SKM-1 (cell line): ENCODE measurements at regions not wholly inside any gene's neighbourhood (a gene's known extent, or its start where the extent isn't known, plus 50 kb on each side); places are given as distances from the start of the nearest gene placed in this dataset.

Source experiments
- DNase-seq: peaks from one replicate; lab custom pipeline; 2025; ENCODE audit not compliant: unreplicated experiment; lab: John Stamatoyannopoulos, UW

DNA sequence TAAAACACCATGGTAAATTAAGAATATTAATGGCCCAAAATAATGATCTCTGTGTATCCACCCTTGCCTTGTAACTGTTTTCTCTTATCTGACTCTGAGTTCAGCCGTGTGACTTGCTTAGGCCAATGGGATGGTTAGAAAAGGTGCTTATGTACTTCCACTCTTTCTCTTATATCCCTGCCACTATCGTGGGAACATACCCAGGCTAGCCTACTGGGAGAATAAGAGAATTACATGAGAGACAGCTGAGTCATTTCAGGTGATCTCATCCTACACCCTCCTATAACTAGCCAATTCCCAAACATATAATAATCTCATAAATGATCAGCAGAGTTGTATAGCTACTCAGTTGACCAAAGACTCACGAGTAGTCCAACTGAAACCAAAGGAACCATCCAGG lies 98.3 kb upstream of the ABI3BP start:
- no peak for DNase-seq

DNA sequence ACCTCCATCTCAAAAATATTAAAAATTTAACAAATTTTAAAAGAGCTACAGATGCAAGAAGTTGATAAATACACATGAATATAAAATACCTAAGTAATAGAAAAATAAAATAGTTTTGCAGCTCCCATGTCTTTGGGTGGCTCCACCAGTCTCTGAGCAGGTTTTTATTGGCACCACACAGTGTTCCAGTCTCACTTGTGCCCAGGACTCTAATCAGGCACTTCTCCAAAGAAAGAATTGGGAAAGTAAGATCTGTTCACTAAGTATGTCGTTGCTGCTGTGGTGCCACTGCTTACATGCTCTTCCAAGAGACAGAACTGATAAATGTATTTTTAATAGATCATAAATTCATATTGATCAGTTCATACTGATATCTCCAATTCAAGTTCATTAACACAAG lies 92.5 kb upstream of the ABI3BP start:
- no peak for DNase-seq

DNA sequence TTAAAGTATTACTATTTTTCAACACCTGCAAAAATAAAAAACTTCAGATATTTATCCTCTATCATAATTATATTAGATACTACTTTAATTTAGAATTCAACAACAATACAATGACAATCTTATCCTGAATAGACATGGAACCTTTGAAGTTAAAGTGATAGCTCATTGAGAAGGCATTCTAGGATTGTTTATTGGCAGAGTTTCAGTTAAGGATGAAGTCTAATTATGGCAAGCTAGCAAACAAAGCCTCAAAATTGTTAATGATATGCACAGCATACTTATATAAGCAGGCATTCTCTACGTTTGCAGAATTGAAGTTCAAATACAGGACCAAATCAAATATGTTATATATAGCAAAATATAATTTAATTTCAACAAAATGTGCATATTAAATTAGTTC lies 91.2 kb upstream of the ABI3BP start:
- no peak for DNase-seq

DNA sequence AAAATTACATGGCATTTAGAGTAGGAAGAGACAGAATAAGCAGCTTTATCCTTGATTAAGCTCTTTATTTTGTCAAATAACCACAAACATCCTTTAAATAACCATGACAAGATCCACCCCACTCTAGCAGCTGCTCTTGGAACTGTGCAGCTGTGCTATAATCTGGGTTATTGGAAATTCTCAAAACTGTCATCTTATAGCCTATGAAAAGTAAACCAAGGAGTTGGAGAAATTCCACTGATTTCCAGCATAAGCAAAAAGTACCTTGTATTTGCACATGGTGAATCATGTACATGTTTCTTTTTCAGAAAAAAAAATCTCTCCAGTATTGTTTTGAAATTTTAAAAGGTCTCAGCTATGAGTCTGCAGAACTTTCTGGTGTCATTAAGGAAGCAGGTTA lies 88.8 kb upstream of the ABI3BP start:
- DNase-seq, result no peak

DNA sequence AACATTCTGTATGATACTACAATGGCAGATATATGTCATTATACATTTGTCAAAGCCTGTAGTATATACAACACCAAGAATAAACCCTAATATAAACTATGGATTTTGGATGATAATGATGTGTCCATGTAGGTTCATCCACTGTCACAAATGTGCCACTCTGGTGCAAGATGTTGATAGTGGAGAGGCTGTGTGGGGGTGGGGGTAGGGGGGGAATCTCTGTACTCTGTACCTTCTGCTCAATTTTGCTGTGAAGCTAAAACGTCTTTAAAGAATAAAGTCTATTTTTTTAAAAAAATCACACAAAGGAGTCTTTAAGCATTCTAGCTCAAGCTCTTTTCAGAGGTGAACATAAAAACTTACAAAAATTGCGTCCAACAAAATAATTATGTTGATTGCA lies 88.2 kb upstream of the ABI3BP start:
- no peak for DNase-seq

DNA sequence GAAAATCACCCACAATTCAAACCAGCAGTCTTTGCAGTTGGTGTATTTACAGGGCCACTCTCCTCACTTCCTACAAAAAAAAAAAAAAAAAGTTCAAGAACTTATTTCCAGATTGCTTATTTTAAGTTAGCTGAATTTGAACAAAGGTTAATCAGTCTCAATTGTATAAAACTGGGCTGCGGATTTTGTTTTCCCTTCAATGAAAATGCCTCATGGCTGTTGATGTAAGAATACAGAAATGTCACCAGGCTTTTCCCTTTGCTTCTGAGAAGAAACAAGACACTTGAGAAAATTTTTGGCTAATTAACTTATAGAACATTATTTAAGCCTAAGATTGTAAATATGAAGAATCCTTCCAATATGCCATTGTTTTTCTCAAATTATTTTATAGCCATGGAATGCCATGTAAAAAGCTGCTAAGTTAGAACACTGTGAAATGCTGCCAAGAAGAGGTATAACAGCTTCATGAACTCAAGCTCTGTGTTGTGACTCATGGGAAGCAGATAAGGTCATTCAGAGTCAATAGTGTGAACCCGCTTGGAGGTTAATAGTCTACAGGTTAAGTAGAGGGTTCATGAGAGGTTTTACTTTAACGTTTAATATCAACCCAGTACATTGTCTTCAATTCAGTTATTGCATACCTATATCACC lies 84.3 kb upstream of the ABI3BP start:
- DNase-seq, result no peak

DNA sequence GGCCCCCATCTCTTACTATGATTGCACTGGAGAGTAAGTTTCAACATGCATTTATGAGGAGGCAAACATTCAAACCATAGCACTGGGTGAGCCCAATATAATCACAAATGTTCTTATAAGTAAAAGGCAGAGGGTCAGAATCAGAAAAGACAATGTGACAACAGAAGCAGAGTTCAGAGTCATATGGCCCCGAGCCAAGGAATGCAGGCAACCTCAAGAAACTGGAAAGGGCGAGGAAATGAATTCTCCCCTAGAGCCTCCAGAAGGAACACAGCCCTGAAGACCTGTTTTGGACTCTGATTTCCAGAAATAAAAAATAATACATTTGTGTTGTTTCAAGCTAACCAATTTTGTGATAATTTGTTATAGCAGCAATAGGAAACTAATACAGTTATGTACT lies 81.3 kb upstream of the ABI3BP start:
- no peak for DNase-seq

DNA sequence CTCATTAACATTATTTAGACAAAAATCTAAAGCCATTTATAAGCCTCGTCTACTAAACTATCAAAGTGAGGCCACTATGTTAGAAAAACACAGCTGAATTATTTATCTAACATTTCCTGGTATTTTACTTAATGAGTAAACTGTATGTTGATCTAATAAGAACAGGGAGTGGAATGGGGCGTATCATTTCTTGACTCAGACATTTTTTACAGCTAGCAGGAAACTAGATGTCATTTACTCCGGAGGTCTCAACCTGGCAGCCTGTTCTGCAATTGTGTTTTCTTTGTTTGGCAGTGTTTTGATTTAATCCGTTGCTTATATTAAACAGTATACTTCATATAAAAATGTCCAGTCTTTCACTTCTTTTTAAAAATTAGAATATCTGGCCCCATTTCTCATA lies 79.1 kb upstream of the ABI3BP start:
- no peak for DNase-seq

DNA sequence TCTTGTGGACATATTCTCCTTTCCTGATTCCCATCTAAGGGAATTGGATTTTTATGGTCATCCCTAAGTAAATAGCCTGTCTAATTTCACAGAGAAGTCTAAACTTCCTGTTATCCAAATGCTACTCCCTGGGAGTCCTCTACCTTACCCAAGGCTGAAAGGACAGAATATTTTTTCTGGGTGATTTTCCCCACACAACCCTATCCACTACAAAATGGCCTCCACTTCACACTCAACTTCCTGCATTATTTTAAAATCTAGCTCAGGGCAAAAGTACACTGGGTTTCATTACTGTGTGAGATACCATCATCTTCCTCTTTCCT lies 77.5 kb upstream of the ABI3BP start:
- no peak for DNase-seq

DNA sequence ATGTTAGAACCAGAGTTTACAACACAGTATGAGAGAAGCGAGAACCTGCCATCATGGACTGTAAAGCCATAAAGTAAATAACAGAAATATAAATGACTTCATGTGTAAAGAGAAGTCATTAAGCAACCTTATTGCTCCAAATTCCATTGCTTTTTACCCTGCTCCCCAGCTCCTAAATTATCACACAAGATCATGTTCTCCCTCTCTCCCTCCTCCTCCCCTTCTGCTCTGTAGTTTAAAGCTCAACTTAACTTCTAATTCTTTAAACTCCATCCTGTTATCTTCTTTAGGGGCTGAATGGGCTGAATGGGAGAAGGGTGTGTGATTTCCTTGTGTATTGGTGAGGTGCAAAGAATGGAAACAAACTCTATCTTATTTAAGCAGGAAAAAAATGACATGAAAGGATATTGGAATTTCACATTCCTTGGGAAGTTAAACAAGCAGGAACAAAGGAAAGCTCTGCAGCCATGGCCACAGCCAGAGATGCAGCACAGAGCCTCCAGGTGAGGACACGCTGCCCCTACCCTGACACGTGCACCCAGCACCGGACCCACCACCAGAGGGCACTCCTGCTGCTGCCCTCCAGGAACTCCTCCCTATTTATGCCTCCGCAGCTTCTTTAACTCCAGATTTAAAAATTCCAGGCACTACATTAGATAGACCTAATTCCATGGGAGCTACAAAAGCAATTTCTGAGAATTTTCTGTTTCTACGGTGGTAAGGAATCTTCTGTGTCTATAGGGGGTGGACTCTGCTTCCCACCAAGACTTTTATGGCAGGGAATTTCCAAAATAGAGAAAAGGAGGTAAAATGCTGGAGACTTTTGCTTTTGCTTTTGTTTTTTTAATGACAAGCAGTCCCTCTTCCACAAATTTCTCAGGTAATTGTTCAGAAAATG lies 76.9 kb upstream of the ABI3BP start:
- no peak for DNase-seq

DNA sequence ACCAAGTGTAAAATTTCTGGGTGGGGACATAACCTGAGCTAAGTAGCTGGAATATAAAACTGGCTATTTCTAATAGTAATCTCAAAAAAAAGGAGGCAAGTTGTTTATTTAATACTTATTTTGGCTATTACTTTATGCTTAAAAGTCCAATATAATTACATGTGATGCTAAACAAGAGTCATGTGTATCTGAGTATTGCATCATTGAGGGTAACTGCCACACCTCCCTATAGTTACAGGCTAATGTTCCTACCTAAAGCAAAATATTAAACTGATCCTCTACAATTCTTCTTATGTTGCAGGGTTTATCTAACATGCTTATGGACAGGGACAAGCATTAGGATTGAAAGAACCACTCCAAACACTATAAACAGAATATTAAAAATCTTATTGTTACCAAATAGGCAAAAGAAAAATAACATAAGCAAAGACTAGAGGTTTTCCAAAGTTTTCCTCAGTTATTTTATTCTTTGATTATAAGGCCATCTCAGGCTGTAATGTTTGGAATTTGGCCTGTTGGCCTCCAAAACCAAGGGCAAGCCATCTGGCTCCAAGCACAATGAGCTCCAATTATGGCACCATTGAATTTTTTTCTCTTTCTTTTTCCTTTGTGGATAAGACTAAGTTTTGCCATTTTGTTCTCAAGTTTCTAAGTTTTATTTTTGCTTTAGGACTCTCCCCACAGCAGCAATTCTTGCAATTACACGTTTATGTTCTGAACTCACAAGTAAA lies 75.8 kb upstream of the ABI3BP start:
- no peak for DNase-seq

DNA sequence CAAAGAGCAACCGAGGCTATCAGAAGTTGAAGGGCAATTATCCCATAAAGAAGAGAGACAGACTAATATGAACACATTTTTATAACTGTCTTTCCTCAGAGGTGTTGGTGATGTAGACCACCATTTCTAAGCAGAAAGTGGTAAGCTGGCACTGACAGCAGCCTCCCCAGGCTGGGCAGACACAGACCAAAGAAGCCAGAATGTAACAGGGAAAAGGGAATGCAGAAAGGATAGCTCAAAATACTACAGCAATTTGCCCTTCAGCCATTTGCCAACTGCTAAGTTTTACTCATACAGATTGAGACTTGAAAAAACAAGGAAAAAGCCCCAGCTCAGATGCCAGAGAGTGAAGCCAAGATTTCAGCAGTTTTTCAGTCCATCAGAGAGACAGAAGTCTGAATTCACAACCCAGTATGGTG lies 73.5 kb upstream of the ABI3BP start:
- DNase-seq, result no peak

DNA sequence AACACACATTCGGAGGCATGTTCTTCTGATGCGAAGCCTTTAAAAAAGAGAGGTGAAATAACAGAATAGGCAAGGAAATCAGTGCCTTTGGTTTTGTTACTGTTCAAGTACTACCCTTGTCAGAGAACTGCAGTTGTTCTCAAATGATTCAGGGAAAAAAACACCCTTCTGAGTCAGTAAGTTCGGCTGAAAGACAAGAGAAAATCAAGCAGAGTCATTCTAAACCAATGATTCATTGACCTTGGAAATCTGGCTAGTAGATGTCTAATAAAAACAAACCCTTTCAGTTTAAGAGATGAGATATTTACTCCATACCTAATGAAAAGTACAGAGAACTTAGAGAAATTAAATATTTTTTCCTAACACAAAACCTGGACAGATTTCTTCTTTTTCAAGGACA lies 72.7 kb upstream of the ABI3BP start:
- DNase-seq, result no peak

DNA sequence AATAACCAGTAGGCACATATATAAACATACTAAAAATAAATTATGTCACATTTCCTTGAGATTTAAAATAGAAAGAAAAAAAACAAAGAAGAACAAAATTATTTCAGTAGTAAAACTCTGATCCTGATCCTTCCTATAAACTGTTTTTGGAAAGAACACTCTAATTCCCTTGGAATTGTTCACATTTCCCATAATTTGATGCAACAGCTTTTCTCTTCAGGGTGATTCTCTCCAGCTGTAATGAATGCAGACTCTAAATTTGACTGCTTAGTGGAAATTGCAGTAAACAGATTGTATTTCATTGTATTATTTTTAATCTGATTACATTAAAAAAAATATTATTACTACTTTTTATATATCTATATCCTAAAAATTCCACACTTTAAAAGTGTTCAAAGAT lies 70.2 kb upstream of the ABI3BP start:
- no peak for DNase-seq

DNA sequence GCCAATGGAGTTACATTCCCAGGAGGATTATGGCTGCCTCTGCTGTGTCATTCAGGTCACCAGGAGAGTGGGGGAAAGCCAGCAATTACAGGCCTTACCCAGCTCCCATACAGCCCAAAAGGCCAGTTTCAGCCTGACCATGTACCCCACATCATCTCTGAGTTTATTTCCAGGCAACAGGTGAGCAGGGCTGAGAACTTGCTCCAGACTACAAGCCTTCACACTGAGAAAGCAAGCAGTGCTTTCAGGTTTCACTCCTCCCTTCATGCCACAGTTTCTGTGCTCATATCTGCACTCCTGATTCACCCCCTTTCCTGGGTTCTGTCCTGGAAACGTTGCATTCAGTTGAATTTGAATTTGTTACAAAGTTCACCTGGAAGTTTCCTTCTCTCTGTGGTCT lies 68.1 kb upstream of the ABI3BP start:
- no peak for DNase-seq

DNA sequence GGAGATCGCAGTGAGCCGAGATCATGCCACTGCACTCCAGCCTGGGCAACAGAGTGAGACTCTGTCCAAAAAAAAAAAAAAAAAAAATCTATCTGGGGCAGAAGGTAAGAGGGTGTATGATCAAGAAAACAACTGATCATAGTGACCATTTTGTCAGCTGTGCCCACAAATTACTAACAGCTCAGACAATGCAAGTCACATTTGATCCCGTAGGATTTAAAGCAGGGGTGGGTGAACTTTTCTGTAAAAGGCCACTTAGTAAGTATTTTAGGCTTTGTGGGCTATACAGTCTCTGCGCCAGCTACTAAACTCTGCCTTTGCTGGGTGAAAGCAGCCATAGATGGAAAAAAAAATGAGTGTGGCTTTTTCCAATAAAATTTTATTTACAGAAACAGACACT lies 57.6 kb upstream of the ABI3BP start:
- DNase-seq, result no peak

DNA sequence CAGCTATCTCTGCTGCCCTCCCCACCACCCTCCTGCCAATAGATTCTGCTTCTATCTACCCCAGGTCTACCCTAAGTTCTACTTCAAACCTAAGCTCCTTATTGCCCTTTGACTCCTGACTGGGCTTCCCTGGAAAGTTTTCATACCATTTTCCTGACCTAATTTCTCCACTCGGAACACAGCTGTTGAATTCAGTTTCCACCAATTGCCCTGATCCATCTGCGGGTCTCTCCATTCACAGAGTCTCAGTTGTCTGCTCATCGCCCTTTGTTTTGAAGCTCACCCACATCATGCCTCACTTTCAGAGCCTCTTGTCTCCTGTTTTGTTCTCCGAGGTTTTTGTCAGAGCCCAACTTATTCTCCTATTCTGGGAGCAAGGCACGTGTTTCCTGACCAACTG lies 56.8 kb upstream of the ABI3BP start:
- DNase-seq, result no peak

DNA sequence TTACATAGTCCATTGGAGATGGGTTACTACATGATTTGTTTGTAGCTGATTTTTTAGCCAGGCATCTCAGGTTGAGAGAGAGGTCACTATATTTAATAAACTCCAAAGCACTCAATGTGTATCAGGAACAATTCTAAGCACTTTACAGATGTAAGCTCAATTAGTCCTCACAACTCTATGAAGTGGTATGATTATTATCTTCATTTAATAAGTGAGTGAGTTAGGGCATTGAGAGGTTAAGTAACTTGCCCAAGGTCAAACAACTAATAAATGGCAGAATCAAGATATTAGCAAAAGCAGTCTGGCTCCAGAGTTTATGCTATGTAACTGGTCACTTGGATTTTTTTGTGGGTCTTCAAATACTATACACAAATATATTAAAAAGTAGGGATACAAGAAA lies 56.3 kb upstream of the ABI3BP start:
- DNase-seq, result no peak

DNA sequence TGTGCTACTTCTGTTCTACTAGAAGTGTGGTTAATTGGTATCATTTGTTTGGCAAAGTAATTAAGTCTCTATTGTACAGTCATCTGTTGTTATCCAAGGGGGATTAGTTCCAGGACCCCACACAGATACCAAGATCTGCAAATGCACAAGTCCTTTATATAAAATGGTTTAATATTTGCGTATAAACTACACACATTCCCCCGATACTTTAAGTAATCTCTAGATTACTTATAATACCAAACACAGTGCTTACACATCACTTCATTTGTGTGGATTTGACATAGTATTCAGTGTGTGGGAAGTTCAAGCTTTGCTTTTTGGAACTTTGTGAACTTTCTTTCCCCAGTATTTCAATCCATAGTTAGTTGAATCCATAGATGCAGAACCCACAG lies 50.5 kb upstream of the ABI3BP start:
- DNase-seq, result no peak

DNA sequence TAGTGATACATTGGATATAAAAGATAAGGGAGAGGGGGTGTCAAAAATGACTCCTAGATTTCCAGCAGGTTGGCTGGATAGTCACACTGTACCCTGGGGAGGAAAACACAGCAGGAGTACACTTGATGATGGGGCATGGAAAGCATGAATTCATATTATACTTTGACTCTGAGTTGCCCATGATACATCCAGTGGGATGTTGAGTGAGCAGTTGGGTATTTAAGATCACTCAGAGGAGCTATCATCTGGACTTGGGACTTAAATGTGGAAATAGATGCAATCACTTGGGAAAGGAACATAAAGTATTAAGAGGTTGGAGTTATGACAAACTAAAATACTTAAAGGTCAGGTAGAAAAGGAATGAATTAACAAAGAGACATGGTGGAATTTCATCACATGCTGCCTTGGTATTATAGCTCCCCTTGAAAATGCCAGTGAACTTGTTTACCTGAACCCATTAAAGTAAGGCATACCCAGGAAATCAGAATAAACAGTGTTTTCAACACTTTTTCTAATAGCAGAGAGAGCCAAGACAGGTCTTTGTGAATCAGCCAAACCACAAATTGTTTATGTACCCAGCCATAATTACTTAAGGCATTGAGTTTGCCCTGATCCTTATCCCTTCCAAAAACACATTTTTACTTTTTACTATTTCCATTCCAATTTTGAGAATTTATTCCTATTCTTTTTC lies 49.9 kb upstream of the ABI3BP start:
- no peak for DNase-seq
